ENCODE measurements at regions not wholly inside any gene's neighbourhood (a gene's known extent, or its start where the extent isn't known, plus 50 kb on each side); places are given as distances from the start of the nearest gene placed in this dataset.

- H3K4me3 ChIP-seq (ENCODE audit: low read length in 2 of 2): no peak overlapping the region
- no peaks in the 10 kb centered on the region for H3K9me3 ChIP-seq (ENCODE audit: control insufficient read depth in 2 of 2, low read length in 2 of 2)
- H3K4me1 ChIP-seq (ENCODE audit: control insufficient read depth in 2 of 2, insufficient read depth in 2 of 2, low read length in 2 of 2): no peaks in the 10 kb centered on the region
- H3K27ac ChIP-seq (ENCODE audit: low read depth in 2 of 2, low read length in 2 of 2): no peak overlapping the region
- peaks cover 0 to under 1% of the 10 kb centered on the region in 2 donors for H3K27me3 ChIP-seq (ENCODE audit: control insufficient read depth in 2 of 2, insufficient read depth in 2 of 2, low read length in 2 of 2)
- peaks cover 0 to 6% of the 10 kb centered on the region in 2 donors for H3K36me3 ChIP-seq (ENCODE audit: control insufficient read depth in 2 of 2, insufficient read depth in 2 of 2, low read length in 2 of 2)
- H3K9ac ChIP-seq (ENCODE audit: low read depth in 1 of 2, low read length in 2 of 2): no peak overlapping the region
These were observed 93.4 kb downstream of the ZFP64 start for GRCh38 chr20:52098186-52098585.

- H3K36me3 ChIP-seq (ENCODE audit: control insufficient read depth in 2 of 2, insufficient read depth in 2 of 2, low read length in 2 of 2): peaks cover 0 to 6% of the 10 kb centered on the region in 2 donors
These were observed 95.5 kb downstream of the ZFP64 start for GRCh38 chr20:52096117-52096516.

GRCh38 chr20:52094693-52095092 is 96.9 kb downstream of the ZFP64 start:
- no peaks in the 10 kb centered on the region for H3K4me1 ChIP-seq (ENCODE audit: control insufficient read depth in 2 of 2, insufficient read depth in 2 of 2, low read length in 2 of 2)
- no peaks in the 10 kb centered on the region for H3K9me3 ChIP-seq (ENCODE audit: control insufficient read depth in 2 of 2, low read length in 2 of 2)
- no peak overlapping the region for H3K4me3 ChIP-seq (ENCODE audit: low read length in 2 of 2)
- H3K36me3 ChIP-seq (ENCODE audit: control insufficient read depth in 2 of 2, insufficient read depth in 2 of 2, low read length in 2 of 2): peaks cover 0 to 6% of the 10 kb centered on the region in 2 donors
- H3K9ac ChIP-seq (ENCODE audit: low read depth in 1 of 2, low read length in 2 of 2): no peak overlapping the region
- H3K27me3 ChIP-seq (ENCODE audit: control insufficient read depth in 2 of 2, insufficient read depth in 2 of 2, low read length in 2 of 2): no peaks in the 10 kb centered on the region
- H3K27ac ChIP-seq (ENCODE audit: low read depth in 2 of 2, low read length in 2 of 2): no peak overlapping the region

More at GRCh38 chr20:52096117-52096516, 95.5 kb downstream of the ZFP64 start:
- Histone ChIP-seq H3K27me3 (ENCODE audit: control insufficient read depth in 2 of 2, insufficient read depth in 2 of 2, low read length in 2 of 2) (no peaks in the 10 kb centered on the region), H3K4me1 (ENCODE audit: control insufficient read depth in 2 of 2, insufficient read depth in 2 of 2, low read length in 2 of 2) (no peaks in the 10 kb centered on the region), H3K9ac (ENCODE audit: low read depth in 1 of 2, low read length in 2 of 2) (no peak overlapping the region), H3K4me3 (ENCODE audit: low read length in 2 of 2) (no peak overlapping the region), H3K9me3 (ENCODE audit: control insufficient read depth in 2 of 2, low read length in 2 of 2) (no peaks in the 10 kb centered on the region), H3K27ac (ENCODE audit: low read depth in 2 of 2, low read length in 2 of 2) (no peak overlapping the region)

DNA sequence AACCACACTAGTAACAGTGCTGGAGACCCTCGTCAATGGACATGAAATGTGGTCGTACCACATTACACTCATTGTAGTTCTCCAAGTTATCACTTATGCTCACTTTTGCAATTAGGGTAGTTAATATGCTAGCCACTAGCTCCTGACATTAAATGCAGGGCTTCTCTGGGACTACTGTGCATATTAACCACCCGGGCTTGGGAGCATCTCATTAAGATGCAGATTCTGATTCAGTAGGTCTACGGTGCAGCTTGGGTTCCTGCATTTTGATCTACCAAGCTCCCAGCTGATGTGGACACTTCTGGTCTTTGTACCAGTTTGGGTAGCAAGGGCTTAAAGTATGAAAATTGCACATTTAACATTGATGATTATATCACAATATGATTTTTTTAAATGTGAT is 98.0 kb downstream of the ZFP64 start:
- Histone ChIP-seq H3K4me1 (ENCODE audit: control insufficient read depth in 2 of 2, insufficient read depth in 2 of 2, low read length in 2 of 2) (no peaks in the 10 kb centered on the region), H3K27ac (ENCODE audit: low read depth in 2 of 2, low read length in 2 of 2) (no peak overlapping the region), H3K9me3 (ENCODE audit: control insufficient read depth in 2 of 2, low read length in 2 of 2) (no peaks in the 10 kb centered on the region), H3K4me3 (ENCODE audit: low read length in 2 of 2) (no peak overlapping the region), H3K27me3 (ENCODE audit: control insufficient read depth in 2 of 2, insufficient read depth in 2 of 2, low read length in 2 of 2) (no peaks in the 10 kb centered on the region), H3K9ac (ENCODE audit: low read depth in 1 of 2, low read length in 2 of 2) (no peak overlapping the region), H3K36me3 (ENCODE audit: control insufficient read depth in 2 of 2, insufficient read depth in 2 of 2, low read length in 2 of 2) (peaks cover under 1 to 6% of the 10 kb centered on the region in 2 donors)

DNA sequence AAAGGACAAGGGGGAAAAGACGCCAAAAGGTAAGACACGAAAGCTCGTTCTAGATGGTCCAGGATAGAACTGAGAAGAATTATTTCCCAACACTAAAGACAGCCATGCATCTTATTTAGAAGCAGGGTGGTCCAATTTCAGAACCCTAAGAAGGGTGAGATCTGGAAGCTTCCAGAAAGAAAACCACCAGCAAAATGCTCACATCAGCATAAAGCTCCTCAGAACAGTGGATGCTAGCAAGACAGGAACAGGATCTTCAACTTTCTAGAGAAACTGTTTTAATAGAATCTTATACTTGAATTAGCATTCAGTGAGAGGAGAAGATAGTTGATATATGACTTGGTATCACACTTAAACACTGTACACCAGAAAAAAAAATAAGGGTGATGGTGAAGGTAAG is 101.5 kb downstream of the ZFP64 start:
- Histone ChIP-seq H3K4me3 (ENCODE audit: low read length in 2 of 2) (no peak overlapping the region), H3K9me3 (ENCODE audit: control insufficient read depth in 2 of 2, low read length in 2 of 2) (peaks cover 0 to 4% of the 10 kb centered on the region in 2 donors), H3K27ac (ENCODE audit: low read depth in 2 of 2, low read length in 2 of 2) (no peak overlapping the region), H3K27me3 (ENCODE audit: control insufficient read depth in 2 of 2, insufficient read depth in 2 of 2, low read length in 2 of 2) (no peaks in the 10 kb centered on the region), H3K4me1 (ENCODE audit: control insufficient read depth in 2 of 2, insufficient read depth in 2 of 2, low read length in 2 of 2) (no peaks in the 10 kb centered on the region), H3K36me3 (ENCODE audit: control insufficient read depth in 2 of 2, insufficient read depth in 2 of 2, low read length in 2 of 2) (peaks cover 9 to 10% of the 10 kb centered on the region in 2 donors), H3K9ac (ENCODE audit: low read depth in 1 of 2, low read length in 2 of 2) (no peak overlapping the region)

DNA sequence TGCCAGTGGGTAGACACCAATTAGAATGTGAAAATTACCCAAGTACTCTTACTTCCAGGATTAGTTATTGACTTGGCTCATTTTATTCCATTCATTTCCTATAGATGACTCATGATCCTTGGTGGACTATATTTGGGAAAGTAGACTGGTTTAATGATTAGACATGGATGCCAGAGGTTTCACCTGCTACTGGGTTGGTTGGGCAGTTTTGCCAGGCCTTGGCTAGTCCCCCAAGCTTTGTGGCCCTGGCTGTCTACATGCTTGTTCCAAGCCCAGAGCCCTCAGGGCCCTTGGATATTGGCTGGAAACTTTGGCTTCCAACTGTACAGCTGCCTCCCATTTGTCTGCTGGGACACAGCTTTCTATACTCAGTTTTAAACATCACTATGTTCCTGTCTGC is 104.1 kb downstream of the ZFP64 start:
- H3K4me3 ChIP-seq (ENCODE audit: low read length in 2 of 2): no peak overlapping the region
- H3K36me3 ChIP-seq (ENCODE audit: control insufficient read depth in 2 of 2, insufficient read depth in 2 of 2, low read length in 2 of 2): peaks cover 5 to 10% of the 10 kb centered on the region in 2 donors
- H3K9me3 ChIP-seq (ENCODE audit: control insufficient read depth in 2 of 2, low read length in 2 of 2): peaks cover 0 to 4% of the 10 kb centered on the region in 2 donors
- no peak overlapping the region for H3K9ac ChIP-seq (ENCODE audit: low read depth in 1 of 2, low read length in 2 of 2)
- H3K27ac ChIP-seq (ENCODE audit: low read depth in 2 of 2, low read length in 2 of 2): no peak overlapping the region
- H3K27me3 ChIP-seq (ENCODE audit: control insufficient read depth in 2 of 2, insufficient read depth in 2 of 2, low read length in 2 of 2): no peaks in the 10 kb centered on the region
- no peaks in the 10 kb centered on the region for H3K4me1 ChIP-seq (ENCODE audit: control insufficient read depth in 2 of 2, insufficient read depth in 2 of 2, low read length in 2 of 2)

DNA sequence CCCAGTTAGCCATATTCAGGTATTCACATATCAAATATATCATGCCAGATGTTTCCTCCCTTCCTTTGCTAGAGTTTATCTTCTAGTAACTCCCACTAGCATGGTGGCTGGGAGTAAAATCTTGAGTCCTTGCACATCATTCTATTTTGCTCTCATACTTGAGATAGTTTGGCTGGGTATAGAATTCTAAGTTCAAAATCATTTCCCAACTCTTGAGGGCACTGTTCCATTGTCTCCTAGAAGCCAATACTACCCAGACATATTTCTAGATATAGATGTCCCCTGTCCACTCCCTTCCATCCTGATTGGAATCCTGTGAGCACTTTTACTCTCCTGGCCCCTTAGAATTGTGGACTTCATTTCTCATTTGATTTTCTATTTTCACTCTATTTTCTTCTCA is 104.7 kb downstream of the ZFP64 start:
- Histone ChIP-seq H3K27ac (ENCODE audit: low read depth in 2 of 2, low read length in 2 of 2) (no peak overlapping the region), H3K9ac (ENCODE audit: low read depth in 1 of 2, low read length in 2 of 2) (no peak overlapping the region), H3K4me1 (ENCODE audit: control insufficient read depth in 2 of 2, insufficient read depth in 2 of 2, low read length in 2 of 2) (no peaks in the 10 kb centered on the region), H3K27me3 (ENCODE audit: control insufficient read depth in 2 of 2, insufficient read depth in 2 of 2, low read length in 2 of 2) (no peaks in the 10 kb centered on the region), H3K4me3 (ENCODE audit: low read length in 2 of 2) (no peak overlapping the region), H3K36me3 (ENCODE audit: control insufficient read depth in 2 of 2, insufficient read depth in 2 of 2, low read length in 2 of 2) (peaks cover 5 to 10% of the 10 kb centered on the region in 2 donors), H3K9me3 (ENCODE audit: control insufficient read depth in 2 of 2, low read length in 2 of 2) (peaks cover 0 to 4% of the 10 kb centered on the region in 2 donors)

DNA sequence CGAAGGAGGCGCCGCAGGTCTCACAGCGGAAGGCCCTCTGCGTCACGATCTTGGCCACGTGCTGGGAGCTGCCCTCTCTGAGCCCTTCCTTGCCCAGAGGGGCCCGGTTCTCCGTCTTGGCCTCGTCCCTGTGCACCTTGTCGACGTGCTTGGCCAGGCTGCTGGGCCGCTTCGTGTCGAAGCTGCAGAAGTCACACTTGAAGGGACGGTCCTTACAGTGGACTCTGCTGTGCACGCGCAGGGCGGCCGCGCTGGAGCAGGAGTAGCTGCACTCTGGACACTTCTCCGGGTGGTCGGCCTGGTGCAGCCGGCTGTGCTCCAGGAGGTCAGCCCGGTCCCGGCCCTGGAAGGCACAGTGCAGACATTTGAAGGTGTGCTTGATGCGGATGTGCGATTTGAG is 106.9 kb downstream of the ZFP64 start:
- no peak overlapping the region for H3K27ac ChIP-seq (ENCODE audit: low read depth in 2 of 2, low read length in 2 of 2)
- H3K4me1 ChIP-seq (ENCODE audit: control insufficient read depth in 2 of 2, insufficient read depth in 2 of 2, low read length in 2 of 2): no peaks in the 10 kb centered on the region
- no peaks in the 10 kb centered on the region for H3K27me3 ChIP-seq (ENCODE audit: control insufficient read depth in 2 of 2, insufficient read depth in 2 of 2, low read length in 2 of 2)
- H3K9me3 ChIP-seq (ENCODE audit: control insufficient read depth in 2 of 2, low read length in 2 of 2): peaks cover 0 to 4% of the 10 kb centered on the region in 2 donors
- H3K4me3 ChIP-seq (ENCODE audit: low read length in 2 of 2): no peak overlapping the region
- no peak overlapping the region for H3K9ac ChIP-seq (ENCODE audit: low read depth in 1 of 2, low read length in 2 of 2)
- H3K36me3 ChIP-seq (ENCODE audit: control insufficient read depth in 2 of 2, insufficient read depth in 2 of 2, low read length in 2 of 2): peaks cover 5 to 10% of the 10 kb centered on the region in 2 donors

- H3K27ac ChIP-seq (ENCODE audit: low read depth in 2 of 2, low read length in 2 of 2): no peak overlapping the region
- H3K4me1 ChIP-seq (ENCODE audit: control insufficient read depth in 2 of 2, insufficient read depth in 2 of 2, low read length in 2 of 2): no peaks in the 10 kb centered on the region
- no peak overlapping the region for H3K9ac ChIP-seq (ENCODE audit: low read depth in 1 of 2, low read length in 2 of 2)
- H3K9me3 ChIP-seq (ENCODE audit: control insufficient read depth in 2 of 2, low read length in 2 of 2): peaks cover 0 to 4% of the 10 kb centered on the region in 2 donors
- no peak overlapping the region for H3K4me3 ChIP-seq (ENCODE audit: low read length in 2 of 2)
- H3K27me3 ChIP-seq (ENCODE audit: control insufficient read depth in 2 of 2, insufficient read depth in 2 of 2, low read length in 2 of 2): no peaks in the 10 kb centered on the region
- H3K36me3 ChIP-seq (ENCODE audit: control insufficient read depth in 2 of 2, insufficient read depth in 2 of 2, low read length in 2 of 2): peaks cover 5 to 10% of the 10 kb centered on the region in 2 donors
These were observed 107.8 kb downstream of the ZFP64 start for GRCh38 chr20:52083627-52084232.

DNA sequence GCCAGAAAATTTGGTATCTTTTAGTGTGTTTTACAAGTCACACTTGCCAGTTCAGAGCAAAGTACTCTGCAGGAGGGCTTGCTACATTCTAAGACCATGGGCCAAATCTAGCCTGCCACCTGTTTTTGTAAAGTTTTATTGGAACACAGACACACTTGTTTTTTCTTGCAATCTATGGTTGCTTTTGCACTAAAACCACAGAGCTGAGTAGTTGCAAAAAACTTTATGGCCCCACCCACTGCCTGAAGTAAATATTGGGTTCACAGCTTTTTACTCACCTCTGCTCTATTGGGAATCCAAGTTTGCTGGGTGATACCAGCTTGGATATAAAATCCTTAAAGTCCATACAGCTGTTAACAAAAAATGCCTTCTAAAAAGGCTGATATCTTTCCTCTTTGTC is 109.0 kb downstream of the ZFP64 start:
- Histone ChIP-seq H3K9ac (ENCODE audit: low read depth in 1 of 2, low read length in 2 of 2) (no peak overlapping the region), H3K27ac (ENCODE audit: low read depth in 2 of 2, low read length in 2 of 2) (no peak overlapping the region), H3K27me3 (ENCODE audit: control insufficient read depth in 2 of 2, insufficient read depth in 2 of 2, low read length in 2 of 2) (no peaks in the 10 kb centered on the region), H3K4me1 (ENCODE audit: control insufficient read depth in 2 of 2, insufficient read depth in 2 of 2, low read length in 2 of 2) (no peaks in the 10 kb centered on the region), H3K4me3 (ENCODE audit: low read length in 2 of 2) (no peak overlapping the region), H3K36me3 (ENCODE audit: control insufficient read depth in 2 of 2, insufficient read depth in 2 of 2, low read length in 2 of 2) (peaks cover 3 to 5% of the 10 kb centered on the region in 2 donors), H3K9me3 (ENCODE audit: control insufficient read depth in 2 of 2, low read length in 2 of 2) (peaks cover 0 to 3% of the 10 kb centered on the region in 2 donors)

Data from mucosa of rectum (tissue), 2 donors.